Left cardiac atrium (tissue), 4 donors: ENCODE measurements at regions not wholly inside any gene's neighbourhood (a gene's known extent, or its start where the extent isn't known, plus 50 kb on each side); places are given as distances from the start of the nearest gene placed in this dataset.

Experiments used
- ATAC-seq, 2 donors: fragments of 200-7000 bp; cut with Tn5 transposase; one replicate each; pipeline ENCODE4 v1.9.1; 2020; ENCODE audit warnings: mild to moderate bottlenecking in 2 of 2, moderate library complexity in 2 of 2
- DNase-seq: peaks from one replicate; pipeline ENCODE4 v3.0.0-alpha.2; 2020
- intact Hi-C, 2 donors: fragments of 100-400 bp; cut with DNase I; formaldehyde crosslinking; loops; one replicate each; pipeline versions ENCODE4 v1.14.1 to v1.15.1; 2022 to 2023
- donor health status: DM: no; HTN: yes; CAD: no.
- donor health status: DM: no; HTN: yes; CAD: no; lungs with severe emphysema.
- donor health status: DM: yes; HTN: yes; CAD: no.
- donor health status: Dilated cardiomyopathy.

- DNase-seq: no peak
- ATAC-seq: no peak
- intact Hi-C loops: no loop called here
Measured at GRCh38 chr7:125747966-125748365, 818.3 kb upstream of the POT1 start.

DNA sequence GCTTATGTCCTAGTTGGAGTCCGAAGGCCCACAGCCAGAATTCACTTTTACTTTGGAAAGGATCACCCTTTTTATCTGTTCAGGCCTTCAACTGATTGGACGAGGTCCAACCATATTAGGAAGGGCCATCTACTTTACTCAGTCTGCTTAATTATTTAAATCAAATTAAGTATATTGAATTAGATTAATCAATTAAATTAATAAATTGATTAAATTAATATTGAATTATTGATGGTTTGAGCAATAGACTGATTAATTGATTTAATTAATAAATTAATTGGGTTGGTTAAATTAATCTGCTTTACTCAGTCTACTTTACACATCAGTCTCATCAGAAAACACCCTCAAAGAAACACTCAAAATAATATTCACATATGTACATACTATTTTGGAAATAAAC lies 816.9 kb upstream of the POT1 start:
- intact Hi-C loops: no loop called here
- ATAC-seq: no peak
- DNase-seq: no peak

DNA sequence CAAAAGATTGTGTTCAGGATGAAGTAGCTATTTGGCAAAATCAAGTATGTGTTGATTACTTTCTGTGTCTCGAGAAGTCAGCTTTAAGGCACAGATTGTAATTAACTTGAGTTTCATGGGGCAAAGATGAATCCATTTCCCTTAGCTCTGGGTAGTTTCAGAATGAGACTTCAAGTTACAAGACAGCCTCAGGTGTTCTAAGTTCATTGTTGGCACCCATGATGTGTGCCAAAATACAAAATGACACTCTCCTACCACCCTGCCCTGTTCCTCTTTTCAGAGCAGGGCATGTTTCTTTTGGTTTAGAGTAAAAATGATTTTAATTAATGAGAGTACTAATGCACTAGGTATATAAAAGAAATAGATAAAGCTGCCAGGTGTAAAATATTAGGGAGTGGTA lies 797.6 kb upstream of the POT1 start:
- ATAC-seq (no peak), DNase-seq (no peak)
- intact Hi-C loops: no loop called here

DNA sequence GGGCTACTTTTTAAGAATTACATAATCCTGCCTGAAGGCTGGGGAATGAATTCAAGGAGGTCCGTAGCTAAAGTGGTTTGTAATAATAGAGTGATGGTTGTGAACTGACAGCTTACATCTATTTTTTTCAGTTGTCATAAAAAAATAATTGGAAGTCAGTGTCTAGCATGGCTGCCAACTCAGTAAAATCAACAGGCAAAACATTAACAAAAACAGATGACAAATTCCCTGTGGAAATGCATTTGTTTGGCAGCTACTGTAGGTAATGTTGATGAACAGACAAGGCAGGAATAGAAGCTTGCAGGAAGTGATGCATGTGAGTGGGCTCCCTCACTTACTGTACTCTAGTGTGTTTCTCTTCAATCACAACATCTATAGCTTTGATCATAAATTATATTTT lies 766.0 kb upstream of the POT1 start:
- no peak for DNase-seq
- no peak for ATAC-seq
- intact Hi-C loops: no loop called here

DNA sequence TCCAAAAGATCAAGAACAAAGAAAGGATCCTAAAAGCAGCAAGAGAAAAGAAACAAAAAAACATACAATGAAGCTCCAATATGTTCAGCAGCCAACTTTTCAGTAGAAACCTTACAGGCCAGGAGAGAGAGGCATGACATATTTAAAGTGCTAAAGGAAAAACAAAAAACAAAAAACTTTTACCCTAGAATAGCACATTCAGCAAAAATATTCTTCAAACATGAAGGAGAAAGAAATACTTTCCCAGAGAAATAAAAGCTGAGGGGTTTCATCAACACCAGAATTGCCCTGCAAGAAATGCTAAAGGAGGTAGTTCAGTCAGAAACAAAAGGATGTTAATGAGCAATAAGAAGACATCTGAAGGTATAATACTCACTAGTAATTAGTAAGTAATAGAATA lies 753.5 kb upstream of the POT1 start:
- no peak for DNase-seq
- intact Hi-C loops: no loop called here
- ATAC-seq: no peak

DNA sequence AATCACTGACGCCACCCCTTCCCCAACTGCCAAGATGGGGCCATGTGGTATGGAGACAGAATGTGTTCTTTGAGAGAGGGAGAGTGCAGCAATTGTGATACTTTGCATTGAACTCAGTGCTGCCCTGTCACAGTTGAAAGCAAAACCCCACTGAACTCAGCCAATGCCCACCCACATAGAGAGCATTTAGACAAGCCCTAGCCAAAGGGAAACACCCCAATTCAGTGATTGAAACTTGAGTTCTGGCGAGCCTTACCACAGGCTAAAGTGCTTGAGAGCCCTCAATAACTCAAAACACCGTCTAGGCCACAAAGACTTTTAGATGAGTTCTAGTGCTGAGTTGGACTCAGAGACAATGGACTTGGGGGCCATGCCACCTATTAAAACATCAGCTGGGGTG lies 751.9 kb upstream of the POT1 start:
- ATAC-seq (no peak), DNase-seq (no peak)
- intact Hi-C loops: no loop called here

DNA sequence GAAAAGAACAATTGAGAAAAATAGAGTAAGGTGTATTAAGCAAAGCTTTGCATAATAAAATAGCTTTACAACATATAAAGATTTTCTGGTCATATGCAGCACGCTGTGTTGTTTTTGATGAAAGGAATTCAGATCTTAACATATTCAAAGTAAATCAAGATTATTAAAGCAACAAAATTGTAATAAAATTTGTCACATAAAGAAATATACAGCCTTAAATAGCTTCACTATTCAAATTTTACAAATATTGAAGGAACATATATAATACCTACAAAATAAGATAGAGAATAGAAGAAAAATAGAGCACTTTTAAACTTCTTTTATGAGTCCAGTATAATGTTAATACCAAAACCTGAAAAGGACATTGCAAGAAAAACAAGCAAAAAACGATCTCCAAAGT lies 749.1 kb upstream of the POT1 start:
- intact Hi-C loops: no loop called here
- no peak for DNase-seq
- ATAC-seq: no peak

DNA sequence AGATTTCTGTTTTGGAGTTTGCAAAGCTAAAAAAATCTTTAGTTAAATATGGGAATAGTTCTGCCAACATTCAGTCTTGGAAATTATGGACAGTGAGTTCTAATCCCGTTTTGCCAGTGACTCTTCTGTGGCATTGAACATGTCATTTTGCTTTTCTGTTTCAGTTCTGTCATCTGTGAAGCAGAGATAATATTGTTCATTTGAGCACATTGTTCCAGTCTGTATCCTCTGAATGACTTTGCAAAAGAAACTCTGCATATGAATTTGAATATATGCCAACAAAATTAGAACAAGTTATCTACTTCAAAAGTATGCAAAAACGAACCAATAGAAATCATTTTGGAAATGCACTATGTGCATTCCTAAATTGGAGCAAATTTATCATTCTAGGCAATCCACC lies 746.0 kb upstream of the POT1 start:
- DNase-seq (no peak), ATAC-seq (no peak)
- intact Hi-C loops: no loop called here

- ATAC-seq: no peak
Measured at GRCh38 chr7:125675169-125675568, 745.5 kb upstream of the POT1 start.

DNA sequence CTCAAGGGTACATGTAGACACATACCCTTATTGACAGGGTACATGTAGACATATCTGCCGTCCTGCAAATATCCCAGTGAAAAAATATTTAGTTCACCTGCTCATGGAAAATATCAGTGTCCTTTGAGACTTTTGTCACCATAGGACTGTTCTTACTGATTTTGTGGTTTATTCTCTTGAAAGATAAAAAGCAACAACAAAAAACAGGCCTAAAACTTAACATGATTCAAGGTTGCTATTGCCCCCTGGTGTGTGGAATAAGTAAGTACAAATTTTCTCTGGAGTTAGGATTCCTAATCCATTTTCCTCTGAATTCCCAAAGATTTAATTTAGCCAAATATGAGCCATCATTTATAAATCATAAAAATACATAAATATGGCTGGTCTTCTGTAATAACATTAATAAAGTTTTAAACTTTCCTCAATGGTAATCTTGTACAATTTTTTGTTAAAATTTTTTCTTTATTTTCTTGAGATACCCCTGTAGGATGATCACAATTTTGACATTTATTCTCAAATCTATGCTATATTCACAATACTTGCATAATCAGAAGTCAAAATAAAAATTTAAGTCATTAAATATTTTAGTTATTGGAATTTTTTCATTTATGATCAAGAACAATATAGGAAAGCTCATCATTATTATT lies 741.4 kb upstream of the POT1 start:
- ATAC-seq: no peak
- intact Hi-C loops: loop anchor here in 1 of 2 donors (5.0 kb wide), 1 partner anchor 609 kb away; no protein-coding TSS in a partner anchor
- DNase-seq: no peak

More at GRCh38 chr7:125675169-125675568, 745.5 kb upstream of the POT1 start:
- intact Hi-C loops: no loop called here
- no peak for DNase-seq

DNA sequence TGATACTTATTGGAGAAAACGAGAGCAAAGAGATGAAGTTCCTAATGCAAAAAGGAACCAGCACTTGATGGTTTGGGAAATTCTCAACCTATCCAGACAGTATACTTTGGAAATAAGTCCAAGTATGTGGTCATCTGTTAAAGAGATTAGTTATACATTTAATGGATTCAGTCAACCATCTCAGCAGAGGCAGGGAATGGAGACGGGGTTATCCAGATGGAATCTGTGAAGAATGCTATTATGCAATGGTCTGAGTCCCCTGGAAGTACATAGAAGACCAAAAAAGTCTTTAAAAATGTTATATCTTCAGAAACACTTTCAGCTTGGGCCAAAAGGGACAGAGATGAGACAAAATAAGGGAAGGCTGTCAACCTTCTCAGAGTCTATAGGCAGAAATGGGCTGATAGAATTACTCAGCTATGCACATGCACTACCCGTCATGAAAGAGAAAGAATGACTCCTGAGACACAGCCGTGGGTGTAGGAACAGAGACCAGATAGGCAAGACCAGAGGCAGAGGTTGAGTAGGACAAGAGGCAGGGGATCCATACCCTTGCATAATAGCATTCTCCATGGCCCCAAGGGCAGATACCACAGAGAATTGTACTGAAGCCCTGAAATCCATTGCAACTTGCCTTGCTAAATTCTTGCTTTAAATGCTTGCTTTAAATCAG lies 738.8 kb upstream of the POT1 start:
- no peak for DNase-seq
- intact Hi-C loops: no loop called here
- ATAC-seq: no peak

DNA sequence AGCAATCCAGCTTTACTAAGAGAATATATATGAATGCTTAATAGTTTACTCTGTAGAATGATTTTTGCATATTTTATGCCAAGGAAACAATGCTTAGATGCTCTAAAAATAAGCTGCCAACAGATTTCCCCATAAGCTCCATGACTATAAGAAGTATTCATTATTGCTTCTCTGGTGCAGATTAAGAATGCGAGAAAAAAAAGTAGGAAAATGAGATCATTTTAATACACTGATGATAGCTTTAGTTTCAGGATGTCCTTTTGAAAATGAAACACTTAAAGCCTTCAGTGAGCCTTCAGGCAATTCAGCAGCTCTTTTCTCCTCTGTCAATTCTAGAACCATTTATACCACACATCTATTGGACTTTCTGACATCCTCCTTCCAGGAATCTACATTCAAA lies 735.0 kb upstream of the POT1 start:
- DNase-seq: no peak
- intact Hi-C loops: no loop called here
- no peak for ATAC-seq

DNA sequence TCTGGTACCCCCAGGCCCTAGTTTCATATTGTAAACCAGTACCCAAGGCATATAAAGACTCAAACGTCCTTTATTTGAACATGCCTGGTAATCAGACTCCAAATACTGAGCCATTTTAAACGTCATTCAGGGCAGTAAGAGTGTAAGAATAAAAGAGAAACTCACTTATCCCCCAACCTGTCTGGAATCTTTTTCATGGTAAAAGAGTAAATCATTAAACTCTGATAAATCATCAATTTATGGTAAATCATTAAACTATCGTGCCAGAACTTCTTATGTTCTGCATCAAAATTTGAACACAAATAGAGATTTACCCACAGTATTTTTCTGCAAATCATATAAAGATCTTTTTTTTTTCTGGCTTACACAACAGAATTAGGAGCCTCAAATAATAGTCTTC lies 734.3 kb upstream of the POT1 start:
- DNase-seq: no peak
- intact Hi-C loops: no loop called here
- no peak for ATAC-seq

DNA sequence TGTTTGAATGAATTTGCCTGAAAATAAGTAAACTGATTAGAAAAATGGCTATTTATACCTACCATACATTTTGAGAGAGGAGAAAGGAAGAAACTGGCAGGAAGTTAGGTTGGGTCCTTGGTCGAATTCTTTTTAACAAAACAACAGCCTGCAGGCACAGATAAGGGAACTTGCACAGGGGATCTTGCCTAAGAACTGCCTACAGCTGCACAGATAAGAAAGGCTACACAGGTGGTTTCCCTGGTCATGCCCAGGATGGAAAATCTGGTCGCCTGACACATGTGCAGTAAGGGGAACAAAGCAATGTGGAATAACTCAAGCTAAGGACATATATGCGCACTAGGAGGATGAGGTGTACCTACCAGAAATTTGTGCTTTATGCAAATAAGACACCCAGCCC lies 732.1 kb upstream of the POT1 start:
- intact Hi-C loops: no loop called here
- DNase-seq (no peak), ATAC-seq (no peak)

DNA sequence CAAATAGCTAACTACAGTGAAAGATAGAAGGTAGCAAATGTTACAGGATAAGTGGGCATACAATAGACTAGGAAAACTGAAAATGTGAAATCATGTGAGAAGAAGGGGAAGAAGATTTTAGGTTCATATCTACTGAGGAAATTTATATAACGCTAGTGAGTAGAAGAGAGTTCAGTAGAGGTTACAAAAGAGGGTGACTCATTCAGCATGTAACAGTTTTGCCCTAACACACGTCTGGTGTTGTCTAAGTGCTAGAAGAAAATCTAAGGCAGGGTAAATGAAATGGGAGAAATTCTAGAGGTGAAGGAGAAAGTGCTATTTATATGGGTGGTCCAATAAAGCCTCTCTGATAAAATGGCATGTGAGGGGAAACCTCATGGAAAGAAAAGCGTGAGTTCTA lies 731.4 kb upstream of the POT1 start:
- intact Hi-C loops: no loop called here
- ATAC-seq (no peak), DNase-seq (no peak)

- intact Hi-C loops: no loop called here
- no peak for DNase-seq
- ATAC-seq: no peak
Measured at GRCh38 chr7:125654076-125654475, 724.5 kb upstream of the POT1 start.

GRCh38 chr7:125651823-125652528 lies 722.4 kb upstream of the POT1 start:
- intact Hi-C loops: no loop called here
- no peak for ATAC-seq
- no peak for DNase-seq

DNA sequence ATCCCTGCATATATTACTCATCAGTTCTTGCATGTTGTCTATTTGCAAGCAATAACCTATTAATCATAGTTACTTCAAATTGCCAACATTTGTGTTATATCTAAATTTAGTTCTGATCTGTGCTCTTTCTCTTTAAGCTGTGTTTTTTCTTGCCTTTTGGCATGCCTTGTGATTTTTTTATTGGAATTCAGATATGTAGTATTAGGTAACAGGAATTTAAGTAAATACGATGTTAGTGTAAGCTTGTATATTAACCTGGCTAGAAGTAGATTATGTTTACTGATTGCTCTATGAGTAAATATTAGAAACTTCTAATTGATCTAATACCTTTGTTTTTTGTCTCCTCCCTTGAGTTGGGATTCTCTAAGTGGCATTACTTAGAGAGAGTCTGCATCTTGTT lies 718.9 kb upstream of the POT1 start:
- ATAC-seq (no peak), DNase-seq (no peak)
- intact Hi-C loops: no loop called here

DNA sequence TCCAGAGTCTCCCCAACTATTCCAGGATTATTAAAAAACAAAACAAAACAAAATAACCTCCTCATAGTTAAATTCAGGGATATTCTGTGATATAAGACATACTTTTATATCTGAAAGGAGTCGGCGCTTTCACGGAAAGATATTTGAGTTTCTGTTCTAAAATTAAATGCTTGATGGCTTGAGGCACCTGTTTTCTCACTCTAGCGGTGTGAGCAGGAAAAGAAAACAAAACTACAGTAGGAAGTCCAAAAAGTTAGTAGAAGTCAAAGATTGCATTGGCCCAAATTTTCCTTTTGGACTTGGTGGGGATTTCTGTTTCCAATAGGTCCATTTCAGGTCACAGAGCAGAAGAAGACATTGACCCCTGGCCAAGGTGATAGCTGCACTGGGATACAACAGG lies 716.1 kb upstream of the POT1 start:
- ATAC-seq (no peak), DNase-seq (no peak)
- intact Hi-C loops: no loop called here

DNA sequence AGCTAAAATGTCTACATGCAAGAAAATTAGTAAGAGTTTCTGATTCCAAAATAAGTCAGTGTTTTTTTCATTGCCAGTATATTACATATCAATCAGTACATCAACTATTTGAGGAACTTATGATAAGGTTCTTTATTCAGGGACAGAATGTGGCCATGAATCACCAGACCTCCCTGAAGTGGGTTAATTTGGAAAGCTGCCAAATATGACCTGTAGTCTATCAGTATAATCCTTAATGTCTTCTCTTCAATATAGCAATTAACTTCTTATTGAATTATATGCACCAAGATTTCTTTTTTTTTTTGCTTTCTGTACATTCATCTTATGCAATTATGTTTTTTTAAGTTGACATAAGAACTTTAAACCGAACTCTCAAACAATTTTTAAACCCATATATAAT lies 714.5 kb upstream of the POT1 start:
- no peak for ATAC-seq
- DNase-seq: no peak
- intact Hi-C loops: no loop called here

GRCh38 chr7:125643302-125643701 lies 713.7 kb upstream of the POT1 start:
- DNase-seq: no peak
- ATAC-seq: no peak
- intact Hi-C loops: no loop called here
